SK-N-SH (cell line): ENCODE measurements at regions not wholly inside any gene's neighbourhood (a gene's known extent, or its start where the extent isn't known, plus 50 kb on each side); places are given as distances from the start of the nearest gene placed in this dataset.

ENCODE experiments used
- EZH2phosphoT487 ChIP-seq: fragments of 200-600 bp; sonication (generic); IDR thresholded peaks from 2 replicates; pipeline ENCODE4 v1.6.1; 2017; ENCODE audit warnings: low read depth, mixed run types, mild to moderate bottlenecking, antibody characterized with exemption, moderate library complexity, borderline replicate concordance
- MAX ChIP-seq: IDR thresholded peaks from 2 replicates; pipeline ENCODE4 v1.4.0; 2012; ENCODE audit warnings: low read depth
- RFX5 ChIP-seq: IDR thresholded peaks from 2 replicates; pipeline ENCODE4 v1.6.1; 2012; ENCODE audit warnings: mild to moderate bottlenecking, improper control_type of control experiment, low read length
- SMC3 ChIP-seq: IDR thresholded peaks from 2 replicates; pipeline ENCODE4 v1.6.1; 2012; ENCODE audit warnings: low read depth, low read length, improper control_type of control experiment
- YY1 ChIP-seq: IDR thresholded peaks from 2 replicates; pipeline ENCODE4 v1.4.0; 2012; ENCODE audit warnings: low read depth, mild to moderate bottlenecking

- TF ChIP-seq SMC3 (no peak), YY1 (no peak), EZH2phosphoT487 (no peak), RFX5 (no peak), MAX (no peak)
Observed at GRCh38 chr7:85498031-85498430, 311.2 kb upstream of the SEMA3D start.
